NCI-H2196 (cell line): ENCODE measurements at regions not wholly inside any gene's neighbourhood (a gene's known extent, or its start where the extent isn't known, plus 50 kb on each side); places are given as distances from the start of the nearest gene placed in this dataset.
"Not testable (repeated sequence)": the region's sequence is repeated elsewhere in the genome, so short reads cannot be mapped to it uniquely, and the experiment has no call there.

ENCODE experiments used
- DNase-seq: peaks from one replicate; lab custom pipeline; 2025; ENCODE audit not compliant: unreplicated experiment; lab: John Stamatoyannopoulos, UW

DNA sequence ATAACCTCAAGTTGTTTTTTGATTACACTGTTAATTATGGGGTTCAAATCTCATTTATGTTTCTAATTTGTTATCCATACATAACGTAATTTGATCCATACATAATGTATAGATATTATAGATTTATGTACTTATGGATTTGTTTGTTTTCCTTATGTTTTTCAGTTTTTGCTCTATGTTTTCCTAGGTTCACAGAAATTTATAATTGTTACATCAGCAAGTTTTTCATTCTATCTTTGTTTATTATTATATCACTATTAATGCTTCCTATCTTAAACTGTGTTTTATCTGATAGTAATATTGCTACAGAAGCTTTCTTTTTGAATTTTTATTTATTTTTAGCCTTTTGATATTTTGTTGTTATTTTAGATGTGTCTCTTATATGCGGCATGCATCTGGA, 194.3 kb upstream of the SOX21 start:
- no peak for DNase-seq

DNA sequence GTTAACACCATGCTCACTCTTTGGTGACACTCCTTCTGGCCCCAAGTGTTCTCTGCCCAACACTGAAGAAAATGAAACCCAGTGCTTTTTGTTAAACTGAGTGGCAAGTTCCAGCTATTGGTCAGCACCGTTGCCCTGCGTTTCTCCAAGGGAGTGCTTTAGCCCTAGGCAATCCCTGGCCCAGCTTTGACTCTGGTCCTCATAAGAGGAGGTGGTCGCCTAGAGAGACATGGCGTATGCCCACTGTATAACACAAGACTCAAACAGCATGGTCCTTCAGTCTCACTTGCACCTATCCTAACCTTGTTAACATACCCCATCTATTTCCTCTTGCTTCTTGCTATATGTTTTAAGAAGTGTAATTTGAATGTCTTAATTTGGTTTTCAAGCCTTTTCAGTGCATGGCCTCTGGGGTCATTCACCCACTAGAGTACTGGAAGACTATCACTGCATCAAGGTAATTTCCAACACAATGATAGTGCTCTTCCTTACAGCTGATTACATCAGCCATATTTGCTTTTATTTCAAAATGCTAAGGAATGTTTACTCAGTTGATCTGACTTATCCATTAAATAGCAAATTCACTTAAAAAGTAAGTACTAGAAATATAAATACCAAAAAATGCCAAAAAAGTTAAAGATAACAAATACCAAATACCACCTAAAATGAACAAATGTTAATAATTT, 190.5 kb upstream of the SOX21 start:
- DNase-seq = no peak

DNA sequence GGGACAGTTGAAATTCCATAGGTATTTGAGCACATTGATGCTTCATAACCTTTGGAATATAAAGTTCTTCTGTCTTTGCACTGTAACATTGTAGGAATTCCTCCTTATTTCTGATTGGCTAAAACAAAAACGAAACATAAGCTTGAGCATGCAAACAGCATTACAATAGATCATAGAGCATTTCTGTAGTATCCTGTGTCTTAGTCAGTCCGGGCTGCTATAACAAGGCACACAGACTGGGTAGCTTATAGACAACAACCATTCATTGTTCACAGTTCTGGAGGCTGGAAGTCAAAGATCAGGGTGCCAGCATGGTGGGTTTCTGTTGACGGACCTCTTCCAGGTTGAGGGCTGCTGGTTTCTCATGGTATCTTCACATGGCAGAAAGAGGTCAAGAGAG, 188.7 kb upstream of the SOX21 start:
- DNase-seq = no peak

DNA sequence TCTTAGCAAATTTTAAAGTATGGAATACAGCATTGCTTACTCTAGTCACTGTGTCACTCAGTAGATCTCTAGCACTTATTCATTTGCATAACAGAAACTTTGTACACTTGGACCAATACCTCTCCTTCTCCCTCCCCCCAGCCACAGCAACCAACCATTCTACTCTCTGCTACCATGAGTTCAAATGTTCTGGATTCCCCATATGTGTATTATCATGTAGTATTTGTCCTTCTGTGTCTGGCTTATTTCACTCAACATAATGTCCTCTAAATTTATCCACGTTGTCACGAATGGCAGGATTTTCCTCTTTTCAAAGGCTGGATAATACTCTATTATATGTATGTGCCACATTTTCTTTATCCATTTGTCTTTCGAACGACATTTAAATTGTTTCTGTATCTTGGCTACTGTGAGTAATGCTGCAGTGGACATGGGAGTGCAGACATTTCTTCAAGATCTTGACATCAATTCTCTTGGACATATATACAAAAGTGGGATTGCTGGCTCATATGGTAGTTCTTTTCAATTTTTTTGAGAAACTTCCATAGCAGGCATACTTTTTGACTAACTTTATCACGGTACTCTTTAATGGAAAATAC, 184.5 kb upstream of the SOX21 start:
- DNase-seq = no peak

DNA sequence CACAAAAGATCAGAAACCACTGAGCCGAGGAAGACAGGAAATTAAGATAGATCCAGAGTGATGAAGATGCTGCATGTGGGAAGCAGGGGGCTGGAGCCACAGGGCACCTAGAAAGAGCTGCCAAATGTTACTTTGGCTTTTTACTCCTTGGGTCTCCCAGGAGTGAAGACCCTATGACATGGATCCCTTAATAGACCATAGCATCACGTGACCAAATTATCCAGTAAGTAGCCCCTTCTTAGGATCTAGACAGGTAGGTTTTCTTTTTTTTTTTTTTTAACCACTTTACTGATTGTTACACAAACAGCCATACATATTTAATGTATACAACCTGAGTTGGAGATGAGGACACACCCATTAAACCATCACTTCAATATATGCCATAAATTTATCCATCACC, 183.9 kb upstream of the SOX21 start:
- no peak for DNase-seq

DNA sequence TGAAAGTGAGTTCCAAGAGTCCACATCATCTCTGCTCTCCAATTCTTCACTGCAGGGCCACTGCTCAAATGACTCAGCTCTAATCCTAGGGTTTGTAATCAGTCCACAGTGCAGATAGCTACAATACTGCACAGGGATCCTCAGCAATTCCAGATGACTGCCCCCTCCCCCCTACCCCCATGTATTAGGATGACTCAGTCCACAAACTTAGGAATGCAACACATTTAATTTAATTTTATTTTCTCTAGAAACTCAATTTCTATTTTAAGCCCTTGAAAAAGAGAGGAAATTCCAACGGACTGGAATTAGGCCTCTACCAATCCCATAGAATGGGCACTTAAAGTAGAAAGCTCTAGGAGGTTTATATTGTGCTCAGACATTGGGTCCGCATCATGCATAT, 173.8 kb upstream of the SOX21 start:
- DNase-seq = no peak

DNA sequence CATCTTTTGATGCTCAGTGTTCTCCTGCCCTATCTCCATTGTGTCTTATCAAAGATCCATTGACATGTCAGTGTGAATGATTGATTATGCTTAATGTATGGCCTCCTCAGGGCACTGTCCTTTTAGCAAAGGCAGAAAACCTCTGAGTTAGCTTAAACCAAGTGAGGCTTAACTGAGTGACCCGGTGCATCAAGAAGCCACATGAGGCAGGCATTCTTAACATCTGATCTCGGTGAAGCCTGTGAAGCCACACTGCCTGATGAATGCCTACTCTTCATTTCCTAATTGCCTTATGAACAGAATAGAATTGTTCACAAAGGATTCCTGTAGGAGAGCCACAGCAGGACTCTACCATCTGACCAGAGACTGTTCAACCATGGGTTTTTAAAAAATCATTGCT, 168.1 kb upstream of the SOX21 start:
- DNase-seq = no peak

DNA sequence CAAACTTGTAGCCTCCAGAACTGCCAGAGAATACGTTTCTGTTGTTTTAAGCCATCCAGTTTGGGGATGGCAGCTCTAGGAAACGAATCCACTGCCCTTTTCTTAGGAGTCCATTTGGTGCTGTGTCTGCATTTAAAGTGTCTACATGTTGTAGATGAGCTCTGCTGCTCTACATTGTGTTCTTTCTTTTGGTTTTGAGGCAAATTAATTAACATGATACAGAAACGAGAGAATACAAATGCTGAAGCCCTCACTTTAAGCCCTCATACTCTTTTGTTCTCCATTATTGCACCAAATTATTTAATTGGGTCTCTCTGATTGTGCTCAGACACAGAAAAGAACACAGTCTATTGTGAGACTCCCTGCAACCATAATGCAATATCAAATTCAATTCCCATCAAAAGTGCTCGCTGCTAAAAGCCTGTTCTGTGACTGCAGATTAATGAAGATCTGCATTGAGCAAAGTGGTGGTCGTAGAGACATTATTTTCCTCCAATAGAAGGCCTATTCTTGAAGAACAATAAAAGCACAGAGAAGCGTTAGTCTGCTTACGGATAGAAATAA, 166.3 kb upstream of the SOX21 start:
- DNase-seq = no peak

DNA sequence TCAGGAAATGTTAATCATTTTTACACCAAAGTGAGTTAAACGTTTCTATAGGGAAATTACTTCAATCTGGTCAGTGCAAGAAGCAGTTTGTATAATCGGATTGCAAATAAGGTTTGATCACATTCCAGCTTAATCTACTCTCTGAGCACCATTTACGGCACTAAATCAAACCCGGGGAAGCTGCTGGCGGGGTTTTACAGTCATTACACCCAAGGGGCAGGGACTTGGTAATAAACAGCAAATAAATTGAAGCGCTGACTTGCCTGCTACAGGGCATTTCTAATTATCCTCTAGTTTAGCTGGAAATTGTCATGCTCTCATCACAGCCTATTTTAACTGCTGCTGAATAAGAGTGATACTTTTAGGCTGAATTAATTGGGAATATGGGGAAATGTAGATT, 152.1 kb upstream of the SOX21 start:
- DNase-seq = no peak

DNA sequence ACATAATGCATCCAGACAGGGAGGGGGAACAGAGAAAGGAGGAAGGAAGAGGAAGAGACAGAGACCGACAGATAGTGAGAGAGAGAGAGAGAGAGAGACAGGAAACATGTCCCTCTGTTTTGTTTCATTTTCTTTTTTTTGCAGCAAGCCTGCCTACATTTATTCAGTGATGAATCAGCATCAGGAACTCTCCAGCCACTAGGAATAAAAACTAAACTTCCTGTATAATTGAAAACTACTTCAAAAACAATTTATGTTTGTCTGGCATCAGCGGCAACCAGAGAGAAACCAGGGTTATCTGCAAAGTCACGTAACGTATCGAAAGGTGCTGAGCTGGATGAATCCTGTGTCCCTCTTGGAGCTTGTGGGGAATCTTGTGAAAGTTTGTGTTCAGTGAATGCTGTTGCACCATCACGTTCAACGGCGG, 148.6 kb upstream of the SOX21 start:
- no peak for DNase-seq

DNA sequence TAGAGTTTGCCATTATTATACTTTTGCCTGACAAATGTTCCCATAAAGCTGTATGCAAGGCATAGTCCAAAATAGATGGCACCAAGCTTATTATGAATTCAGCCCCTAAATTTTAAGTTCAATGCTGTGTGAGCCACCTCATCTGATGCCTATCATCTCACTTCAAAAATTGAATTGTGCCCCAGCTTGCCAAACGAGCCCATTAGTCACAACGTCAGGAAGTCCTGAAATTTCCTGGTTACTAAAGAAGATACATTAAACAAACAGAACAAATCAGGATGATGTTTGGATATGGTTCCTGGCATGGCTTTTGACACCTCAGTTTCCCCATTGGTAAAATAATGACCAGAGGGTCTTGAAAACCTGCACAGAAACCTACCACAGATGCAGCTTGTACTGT, 147.5 kb upstream of the SOX21 start:
- no peak for DNase-seq

DNA sequence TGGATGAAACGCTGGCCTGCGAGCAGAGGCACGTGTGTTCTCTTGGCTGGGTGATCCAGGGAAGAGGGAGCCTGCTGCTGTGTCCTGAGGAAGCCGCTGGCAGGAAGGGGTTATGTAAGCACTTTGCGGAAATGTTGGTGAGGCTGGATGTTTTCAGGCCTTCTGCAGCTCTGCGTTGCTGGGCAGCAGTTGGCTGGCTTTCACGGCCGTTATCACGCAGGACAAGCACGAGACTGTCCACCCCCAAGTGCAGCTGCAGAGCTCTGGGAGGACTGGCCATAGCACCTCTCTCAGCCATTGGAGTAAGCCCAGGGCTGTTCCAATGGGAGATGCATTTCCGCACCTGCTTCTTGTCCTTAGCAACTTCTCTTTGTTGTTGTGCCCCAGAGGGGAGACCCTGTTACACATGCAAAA, 146.9 kb upstream of the SOX21 start:
- no peak for DNase-seq

DNA sequence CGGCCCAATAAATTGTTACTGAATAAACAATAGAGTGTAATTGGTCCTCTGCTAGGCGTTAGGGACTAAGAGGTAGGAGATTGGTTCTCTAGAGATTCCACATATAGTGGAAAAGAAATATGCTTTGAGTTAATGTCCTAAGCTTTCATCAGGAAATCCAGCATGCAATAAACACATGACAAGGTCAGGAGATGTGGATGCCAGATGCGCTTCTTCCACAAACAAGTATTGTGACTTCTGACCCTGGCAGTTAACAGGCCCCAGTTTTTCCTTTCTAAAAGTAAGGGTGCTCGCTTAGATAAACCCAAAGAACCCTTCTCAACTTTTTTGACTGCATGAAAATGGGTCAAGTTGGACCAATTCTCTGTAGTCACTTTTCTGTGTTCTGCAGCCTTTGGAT, 146.5 kb upstream of the SOX21 start:
- DNase-seq = no peak

DNA sequence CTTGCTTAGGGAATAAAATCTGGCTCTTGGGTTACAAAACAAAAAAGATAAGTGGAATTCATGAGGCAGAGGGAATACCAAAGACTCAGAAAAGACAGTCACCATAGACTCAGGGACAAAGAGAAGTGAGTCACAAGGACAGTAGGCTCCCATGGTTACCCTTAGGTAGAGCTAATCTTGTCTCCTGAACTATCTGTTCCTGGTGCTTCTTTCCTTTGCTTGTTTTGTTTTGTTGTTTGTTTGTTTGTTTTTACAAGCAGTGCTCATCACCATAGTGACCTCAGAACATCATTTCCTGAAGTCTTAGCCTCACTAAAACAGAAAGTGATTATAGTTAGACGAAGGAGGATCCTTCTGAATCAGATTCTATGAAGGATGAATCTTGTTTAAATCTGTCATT, 142.3 kb upstream of the SOX21 start:
- DNase-seq = no peak

DNA sequence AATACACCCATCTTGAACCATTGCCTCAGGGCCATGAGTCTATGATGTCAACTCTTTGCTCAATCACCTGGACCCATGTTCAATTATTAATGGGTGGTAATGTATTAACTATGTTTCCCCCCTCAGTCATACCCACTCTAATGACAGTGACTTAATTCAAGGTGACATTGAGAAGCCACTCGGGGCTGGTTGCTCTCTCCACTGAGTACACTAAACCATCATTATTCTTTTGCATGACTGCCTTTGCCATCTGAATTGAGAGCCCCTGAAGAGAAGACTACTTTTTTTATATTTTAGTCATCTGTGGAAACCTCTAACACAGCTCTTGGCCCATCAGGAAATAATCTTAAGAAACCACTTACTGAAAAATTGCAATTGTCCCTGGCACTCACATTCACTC, 139.2 kb upstream of the SOX21 start:
- no peak for DNase-seq

DNA sequence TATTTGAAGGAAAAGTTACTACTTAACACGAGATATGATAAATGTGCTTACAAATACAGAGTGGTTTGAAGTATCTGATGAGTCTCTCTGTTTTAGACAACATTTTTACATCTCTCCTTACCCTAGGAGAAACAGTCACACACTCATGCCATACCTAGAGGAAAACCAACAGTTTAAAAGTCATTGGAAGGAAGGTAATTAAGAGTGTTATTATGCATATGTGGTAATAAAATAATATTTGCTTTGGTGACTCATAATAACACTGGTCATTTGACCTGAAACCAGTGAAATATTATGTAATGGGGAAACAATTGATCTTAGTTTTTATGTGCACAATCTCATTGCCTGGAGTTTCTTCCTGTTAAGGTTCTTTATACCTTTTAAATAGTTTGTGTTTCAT, 136.9 kb upstream of the SOX21 start:
- DNase-seq = no peak

DNA sequence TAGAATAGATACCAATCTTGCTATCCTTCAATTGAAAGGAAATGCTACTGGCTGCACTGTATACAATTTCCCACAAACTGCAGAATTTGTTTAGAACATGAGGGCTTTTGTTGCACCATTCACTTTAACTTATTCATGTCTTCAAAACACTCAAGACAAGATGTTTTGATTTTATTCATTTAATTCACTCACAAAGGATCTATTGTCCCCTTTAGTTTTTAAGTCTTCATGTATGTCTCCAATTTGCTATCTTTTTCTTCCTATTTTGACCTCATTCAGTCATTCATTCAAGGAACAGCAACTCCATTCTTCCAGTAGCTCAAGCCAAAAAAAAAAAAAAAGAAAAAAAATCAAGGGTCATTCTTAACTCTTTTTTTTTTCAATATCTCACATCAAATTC, 130.6 kb upstream of the SOX21 start:
- DNase-seq = no peak

DNA sequence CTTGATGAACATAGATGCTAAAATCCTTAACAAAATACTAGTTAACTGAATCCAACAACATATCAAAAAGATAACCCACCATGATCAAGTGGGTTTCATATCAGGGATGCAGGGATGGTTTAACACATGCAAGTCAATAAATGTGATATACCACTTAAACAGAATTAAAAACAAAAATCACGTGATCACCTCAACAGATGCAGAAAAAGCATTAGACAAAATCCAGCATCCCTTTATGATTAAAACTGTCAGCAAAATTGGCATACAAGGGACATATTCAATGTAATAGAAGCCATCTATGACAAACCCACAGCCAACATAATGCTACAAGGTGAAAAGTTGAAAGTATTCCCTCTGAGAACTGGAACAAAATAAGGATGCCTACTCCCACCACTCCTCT, 124.7 kb upstream of the SOX21 start:
- DNase-seq = not testable (repeated sequence)

DNA sequence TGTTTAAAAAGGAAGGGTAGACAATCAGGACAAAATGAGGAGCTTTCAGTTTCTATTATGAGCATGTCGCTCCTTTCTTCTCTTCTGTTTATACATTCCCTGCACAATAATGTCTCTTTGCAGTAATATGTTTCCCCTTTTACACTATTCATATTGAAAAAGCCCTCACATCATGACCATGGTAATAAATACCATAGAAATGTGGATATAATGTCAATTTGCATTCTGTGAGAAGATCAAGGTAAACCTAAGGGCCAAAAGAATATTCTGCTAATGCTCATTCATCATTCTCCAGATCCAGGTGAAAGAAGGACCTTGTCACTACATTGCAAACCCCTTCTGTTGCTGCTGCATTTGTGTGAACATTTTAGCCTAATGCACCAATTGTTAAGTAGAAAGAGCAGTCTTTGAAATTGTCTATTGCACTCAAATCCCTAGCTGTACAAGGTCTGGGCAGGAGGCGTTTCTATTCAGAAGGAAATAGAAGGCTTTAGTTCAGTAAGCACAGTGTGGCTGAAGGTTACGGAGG, 117.6 kb upstream of the SOX21 start:
- DNase-seq = no peak

DNA sequence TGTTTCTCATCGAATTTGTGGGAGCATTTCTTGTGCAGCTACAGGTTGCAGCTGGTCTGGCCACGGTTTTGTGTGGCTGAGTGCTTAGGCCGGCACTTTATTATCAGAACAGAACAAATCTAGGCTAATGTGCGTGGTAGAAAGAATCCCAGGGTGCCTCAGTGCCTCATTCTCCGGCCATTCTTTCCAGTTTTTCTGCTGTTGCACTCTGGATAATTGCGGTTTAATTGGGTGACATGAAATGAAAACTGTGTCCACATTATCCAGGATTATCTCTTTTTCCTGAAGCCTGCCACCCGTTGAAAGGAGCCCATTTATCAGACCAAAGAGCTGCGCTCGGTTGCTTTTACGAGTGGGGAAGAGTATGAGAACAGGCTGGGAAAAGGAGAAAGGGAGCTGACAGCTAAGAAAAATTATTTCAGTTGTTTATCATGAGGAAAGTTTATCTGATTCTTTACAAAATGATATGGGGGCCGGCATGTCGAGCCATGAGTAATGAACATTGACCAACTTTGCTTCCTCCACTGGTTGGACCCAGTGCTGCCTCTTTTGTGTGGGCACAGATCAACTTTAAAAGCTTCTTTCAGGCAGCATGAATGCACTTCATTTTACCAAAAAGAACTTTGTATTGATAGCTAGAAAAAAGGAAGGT, 117.0 kb upstream of the SOX21 start:
- no peak for DNase-seq

DNA sequence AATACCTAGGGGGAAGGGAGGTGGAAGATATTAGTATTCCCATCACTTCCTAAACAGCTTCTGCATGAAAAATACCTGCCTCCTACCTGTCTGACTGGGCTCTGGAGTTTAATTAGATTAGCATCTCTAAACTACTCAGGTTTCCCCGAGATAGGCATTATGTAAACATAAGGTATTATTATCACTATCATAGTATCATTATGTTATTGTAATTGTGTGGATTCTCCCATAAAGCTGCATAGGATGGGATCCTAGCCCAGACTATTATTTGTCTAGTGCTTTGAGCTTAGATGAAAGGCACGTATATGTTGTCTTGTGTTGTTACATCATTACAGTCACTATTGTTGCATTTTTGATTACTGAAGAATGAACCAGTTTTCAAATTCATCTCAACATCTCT, 115.2 kb upstream of the SOX21 start:
- no peak for DNase-seq

DNA sequence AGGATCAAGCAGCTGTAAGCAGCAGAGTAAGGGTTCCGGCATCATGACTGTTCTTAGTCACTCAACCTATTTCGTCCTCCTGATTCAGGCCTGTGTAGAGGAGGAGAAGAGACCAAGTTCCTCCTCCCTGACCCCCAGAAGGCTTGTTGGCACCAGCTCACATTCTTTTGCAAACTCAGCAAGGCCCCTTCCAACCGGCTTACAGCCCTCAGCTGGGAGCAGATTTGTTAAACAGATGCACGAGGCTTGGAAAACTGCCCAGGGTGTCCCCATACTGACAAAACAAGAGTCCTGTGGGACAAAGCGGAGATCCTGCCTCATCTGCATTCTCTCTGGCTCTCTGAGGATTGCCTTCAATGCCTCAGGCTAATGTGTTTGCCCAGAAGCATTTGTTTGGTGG, 113.2 kb upstream of the SOX21 start:
- DNase-seq = no peak
